ENCODE measurements at regions not wholly inside any gene's neighbourhood (a gene's known extent, or its start where the extent isn't known, plus 50 kb on each side); places are given as distances from the start of the nearest gene placed in this dataset.

- DNase-seq (ENCODE audit: low spot score): no peak
- no peaks in the 10 kb centered on the region for H3K9me3 ChIP-seq
Observed at GRCh38 chr12:42854826-42855225, 265.3 kb upstream of the PRICKLE1 start.

GRCh38 chr12:42854208-42854607, 264.7 kb upstream of the PRICKLE1 start:
- H3K4me3 ChIP-seq: no peak overlapping the region
- no peak overlapping the region for H3K27ac ChIP-seq
- no peaks in the 10 kb centered on the region for H3K27me3 ChIP-seq
- no peak for TF ChIP-seq CTCF (IDR thresholded peaks at IDR 0.05)
- no peak for DNase-seq (ENCODE audit: low spot score)
- no peaks in the 10 kb centered on the region for H3K9me3 ChIP-seq
- no peaks in the 10 kb centered on the region for H3K4me1 ChIP-seq
- H3K36me3 ChIP-seq: no peaks in the 10 kb centered on the region

More at GRCh38 chr12:42854826-42855225, 265.3 kb upstream of the PRICKLE1 start:
- Histone ChIP-seq H3K4me3 (no peak overlapping the region), H3K4me1 (no peaks in the 10 kb centered on the region), H3K27ac (no peak overlapping the region), H3K36me3 (no peaks in the 10 kb centered on the region), H3K27me3 (no peaks in the 10 kb centered on the region)
- TF ChIP-seq CTCF (IDR thresholded peaks at IDR 0.05): no peak

- TF ChIP-seq CTCF (IDR thresholded peaks at IDR 0.05): no peak
- Histone ChIP-seq H3K4me3 (no peak overlapping the region), H3K27me3 (no peaks in the 10 kb centered on the region), H3K36me3 (no peaks in the 10 kb centered on the region), H3K4me1 (no peaks in the 10 kb centered on the region), H3K27ac (no peak overlapping the region), H3K9me3 (no peaks in the 10 kb centered on the region)
- DNase-seq (ENCODE audit: low spot score): no peak
Observed at GRCh38 chr12:42853370-42854140, 264.0 kb upstream of the PRICKLE1 start.

- TF ChIP-seq CTCF (IDR thresholded peaks at IDR 0.05): no peak
- Histone ChIP-seq H3K36me3 (no peaks in the 10 kb centered on the region), H3K9me3 (no peaks in the 10 kb centered on the region), H3K4me1 (no peaks in the 10 kb centered on the region), H3K4me3 (no peak overlapping the region), H3K27ac (no peak overlapping the region), H3K27me3 (no peaks in the 10 kb centered on the region)
- no peak for DNase-seq (ENCODE audit: low spot score)
Observed at GRCh38 chr12:42846782-42847181, 257.2 kb upstream of the PRICKLE1 start.

- Histone ChIP-seq H3K4me1 (no peaks in the 10 kb centered on the region), H3K4me3 (no peak overlapping the region), H3K27ac (no peak overlapping the region), H3K9me3 (no peaks in the 10 kb centered on the region), H3K27me3 (no peaks in the 10 kb centered on the region), H3K36me3 (no peaks in the 10 kb centered on the region)
- no peak for TF ChIP-seq CTCF (IDR thresholded peaks at IDR 0.05)
- no peak for DNase-seq (ENCODE audit: low spot score)
Observed at GRCh38 chr12:42834062-42834461, 244.5 kb upstream of the PRICKLE1 start.

GRCh38 chr12:42828836-42829235, 239.3 kb upstream of the PRICKLE1 start:
- no peak overlapping the region for H3K4me3 ChIP-seq
- H3K36me3 ChIP-seq: no peaks in the 10 kb centered on the region
- no peak for TF ChIP-seq CTCF (IDR thresholded peaks at IDR 0.05)
- H3K27me3 ChIP-seq: no peaks in the 10 kb centered on the region
- H3K27ac ChIP-seq: no peak overlapping the region
- peaks cover 0 to 15% of the 10 kb centered on the region in 2 donors for H3K9me3 ChIP-seq
- no peaks in the 10 kb centered on the region for H3K4me1 ChIP-seq
- no peak for DNase-seq (ENCODE audit: low spot score)
